Lower leg skin (tissue), 3 donors: ENCODE measurements at regions not wholly inside any gene's neighbourhood (a gene's known extent, or its start where the extent isn't known, plus 50 kb on each side); places are given as distances from the start of the nearest gene placed in this dataset.

Experiments
- CTCF ChIP-seq, 3 donors: fragments of 450-650 bp; IDR thresholded peaks; one replicate each; pipeline ENCODE4 v1.5.1; 2016; ENCODE audit warnings: antibody characterized with exemption in 3 of 3, mild to moderate bottlenecking in 3 of 3, moderate library complexity in 2 of 3
- POLR2A ChIP-seq, 2 donors: fragments of 450-650 bp; IDR thresholded peaks; one replicate each; pipeline ENCODE4 v1.6.1; 2016 to 2017; ENCODE audit warnings: antibody characterized with exemption in 2 of 2, mild to moderate bottlenecking in 1 of 2, moderate library complexity in 1 of 2

- TF ChIP-seq CTCF (IDR thresholded peaks at IDR 0.05) (no peak), POLR2A (IDR thresholded peaks at IDR 0.05) (no peak)
Measured at GRCh38 chr4:18621186-18621585, 599.6 kb upstream of the LCORL start.
